ENCODE measurements at regions not wholly inside any gene's neighbourhood (a gene's known extent, or its start where the extent isn't known, plus 50 kb on each side); places are given as distances from the start of the nearest gene placed in this dataset.
"Not testable (repeated sequence)": the region's sequence is repeated elsewhere in the genome, so short reads cannot be mapped to it uniquely, and the experiment has no call there.

GRCh38 chr2:90235452-90235851, 1544.0 kb downstream of the RPIA start:
- not testable (repeated sequence) for H3K9me3 Mint-ChIP-seq (ENCODE audit: unreplicated experiment); DNase-seq; H3K27ac Mint-ChIP-seq (ENCODE audit: unreplicated experiment); H3K4me1 Mint-ChIP-seq (ENCODE audit: low read depth, unreplicated experiment); H3K4me3 Mint-ChIP-seq (ENCODE audit: unreplicated experiment); H3K36me3 Mint-ChIP-seq (ENCODE audit: unreplicated experiment); H3K27me3 Mint-ChIP-seq (ENCODE audit: unreplicated experiment)

- peak; percentile 76 for TF ChIP-seq CTCF (IDR thresholded peaks at IDR 0.05; ENCODE audit: partially characterized antibody, unreplicated experiment)
- H3K27me3 Mint-ChIP-seq (ENCODE audit: unreplicated experiment); H3K4me3 Mint-ChIP-seq (ENCODE audit: unreplicated experiment); H3K9me3 Mint-ChIP-seq (ENCODE audit: unreplicated experiment); H3K36me3 Mint-ChIP-seq (ENCODE audit: unreplicated experiment); H3K4me1 Mint-ChIP-seq (ENCODE audit: low read depth, unreplicated experiment); H3K27ac Mint-ChIP-seq (ENCODE audit: unreplicated experiment): not testable (repeated sequence)
- DNase-seq, result peak; percentile 90
These were observed 1546.5 kb downstream of the RPIA start for GRCh38 chr2:90237923-90238361.

- not testable (repeated sequence) for H3K27ac Mint-ChIP-seq (ENCODE audit: unreplicated experiment); H3K27me3 Mint-ChIP-seq (ENCODE audit: unreplicated experiment); H3K36me3 Mint-ChIP-seq (ENCODE audit: unreplicated experiment); H3K4me3 Mint-ChIP-seq (ENCODE audit: unreplicated experiment); H3K4me1 Mint-ChIP-seq (ENCODE audit: low read depth, unreplicated experiment); H3K9me3 Mint-ChIP-seq (ENCODE audit: unreplicated experiment); DNase-seq
These were observed 1547.2 kb downstream of the RPIA start for GRCh38 chr2:90238505-90239230.

- H3K27me3 Mint-ChIP-seq (ENCODE audit: unreplicated experiment); H3K4me3 Mint-ChIP-seq (ENCODE audit: unreplicated experiment); H3K9me3 Mint-ChIP-seq (ENCODE audit: unreplicated experiment); H3K4me1 Mint-ChIP-seq (ENCODE audit: low read depth, unreplicated experiment); H3K27ac Mint-ChIP-seq (ENCODE audit: unreplicated experiment); H3K36me3 Mint-ChIP-seq (ENCODE audit: unreplicated experiment): not testable (repeated sequence)
- DNase-seq, result peak; percentile 45
- TF ChIP-seq CTCF (IDR thresholded peaks at IDR 0.05; ENCODE audit: partially characterized antibody, unreplicated experiment), result peak; percentile 9
These were observed 1548.3 kb downstream of the RPIA start for GRCh38 chr2:90239769-90240168.

GRCh38 chr2:90244902-90245765, 1553.7 kb downstream of the RPIA start:
- not testable (repeated sequence) for H3K27ac Mint-ChIP-seq (ENCODE audit: unreplicated experiment); H3K36me3 Mint-ChIP-seq (ENCODE audit: unreplicated experiment); H3K9me3 Mint-ChIP-seq (ENCODE audit: unreplicated experiment); H3K4me1 Mint-ChIP-seq (ENCODE audit: low read depth, unreplicated experiment); H3K27me3 Mint-ChIP-seq (ENCODE audit: unreplicated experiment)
- peak overlapping the region; percentile 92 for H3K4me3 Mint-ChIP-seq (ENCODE audit: unreplicated experiment)
- peak; percentile 48 for DNase-seq

- H3K27me3 Mint-ChIP-seq (ENCODE audit: unreplicated experiment); H3K4me3 Mint-ChIP-seq (ENCODE audit: unreplicated experiment); H3K4me1 Mint-ChIP-seq (ENCODE audit: low read depth, unreplicated experiment); DNase-seq; H3K36me3 Mint-ChIP-seq (ENCODE audit: unreplicated experiment); H3K27ac Mint-ChIP-seq (ENCODE audit: unreplicated experiment); H3K9me3 Mint-ChIP-seq (ENCODE audit: unreplicated experiment): not testable (repeated sequence)
These were observed 1556.9 kb downstream of the RPIA start for GRCh38 chr2:90248400-90248799.

- H3K4me1 Mint-ChIP-seq (ENCODE audit: low read depth, unreplicated experiment); H3K27ac Mint-ChIP-seq (ENCODE audit: unreplicated experiment); DNase-seq; H3K27me3 Mint-ChIP-seq (ENCODE audit: unreplicated experiment); H3K9me3 Mint-ChIP-seq (ENCODE audit: unreplicated experiment); H3K36me3 Mint-ChIP-seq (ENCODE audit: unreplicated experiment); H3K4me3 Mint-ChIP-seq (ENCODE audit: unreplicated experiment): not testable (repeated sequence)
These were observed 1558.9 kb downstream of the RPIA start for GRCh38 chr2:90250350-90250749.

- not testable (repeated sequence) for DNase-seq; H3K27me3 Mint-ChIP-seq (ENCODE audit: unreplicated experiment); H3K4me1 Mint-ChIP-seq (ENCODE audit: low read depth, unreplicated experiment); H3K27ac Mint-ChIP-seq (ENCODE audit: unreplicated experiment); H3K4me3 Mint-ChIP-seq (ENCODE audit: unreplicated experiment); H3K9me3 Mint-ChIP-seq (ENCODE audit: unreplicated experiment); H3K36me3 Mint-ChIP-seq (ENCODE audit: unreplicated experiment)
These were observed 1560.1 kb downstream of the RPIA start for GRCh38 chr2:90251576-90251975.

GRCh38 chr2:90253306-90253705, 1561.8 kb downstream of the RPIA start:
- H3K4me1 Mint-ChIP-seq (ENCODE audit: low read depth, unreplicated experiment); H3K27me3 Mint-ChIP-seq (ENCODE audit: unreplicated experiment); H3K27ac Mint-ChIP-seq (ENCODE audit: unreplicated experiment); DNase-seq; H3K4me3 Mint-ChIP-seq (ENCODE audit: unreplicated experiment); H3K9me3 Mint-ChIP-seq (ENCODE audit: unreplicated experiment); H3K36me3 Mint-ChIP-seq (ENCODE audit: unreplicated experiment): not testable (repeated sequence)

- H3K36me3 Mint-ChIP-seq (ENCODE audit: unreplicated experiment); DNase-seq; H3K4me3 Mint-ChIP-seq (ENCODE audit: unreplicated experiment); H3K27me3 Mint-ChIP-seq (ENCODE audit: unreplicated experiment); H3K27ac Mint-ChIP-seq (ENCODE audit: unreplicated experiment); H3K9me3 Mint-ChIP-seq (ENCODE audit: unreplicated experiment); H3K4me1 Mint-ChIP-seq (ENCODE audit: low read depth, unreplicated experiment): not testable (repeated sequence)
These were observed 1575.4 kb downstream of the RPIA start for GRCh38 chr2:90266888-90267287.
